Psoas muscle (tissue), 7 donors: ENCODE measurements at regions not wholly inside any gene's neighbourhood (a gene's known extent, or its start where the extent isn't known, plus 50 kb on each side); places are given as distances from the start of the nearest gene placed in this dataset.

ENCODE experiments used
- ATAC-seq, 4 donors: fragments of 200-7000 bp; cut with Tn5 transposase; one replicate each; pipeline ENCODE4 v1.9.1; 2020; ENCODE audit warnings: moderate library complexity in 3 of 4, mild to moderate bottlenecking in 2 of 4
- DNase-seq, 2 donors: peaks; one replicate each; pipeline ENCODE4 v3.0.0-alpha.2; 2020
- H3K27ac ChIP-seq: fragments of 200-600 bp; one replicate; pipeline ENCODE4 v1.8.0; 2022
- H3K27me3 ChIP-seq, 3 donors: fragments of 200-600 bp in 1 of 3; one replicate each; pipeline versions ENCODE4 v1.6.1 to v1.8.0; 2013 to 2022; ENCODE audit warnings: low read length in 2 of 3, mild to moderate bottlenecking in 2 of 3, moderate library complexity in 1 of 3; ENCODE audit not compliant: insufficient read depth in 3 of 3
- H3K36me3 ChIP-seq, 2 donors: fragments of 200-600 bp in 1 of 2; one replicate each; pipeline versions ENCODE4 v1.6.1 to v1.8.0; 2013 to 2022; ENCODE audit warnings: low read depth in 1 of 2, mild to moderate bottlenecking in 1 of 2, moderate library complexity in 1 of 2; ENCODE audit not compliant: insufficient read depth in 1 of 2
- H3K4me1 ChIP-seq: fragments of 200-600 bp; one replicate; pipeline ENCODE4 v1.8.0; 2022
- H3K4me3 ChIP-seq: fragments of 200-600 bp; one replicate; pipeline ENCODE4 v1.8.0; 2022; ENCODE audit warnings: mild to moderate bottlenecking
- H3K9me3 ChIP-seq: fragments of 200-600 bp; one replicate; pipeline ENCODE4 v1.8.0; 2022
- WGBS, 3 donors: extraction: QIAGEN DNeasy Blood & Tissue Kit; methylation state at CpG; one replicate each; pipeline versions ENCODE4 v1.1.6 to v1.1.7; 2013; 5-methylcytosine and 5-hydroxymethylcytosine counted together
- intact Hi-C, 2 donors: fragments of 100-400 bp; cut with DNase I; formaldehyde crosslinking; loops; one replicate each; pipeline versions ENCODE4 v1.11.0 to v1.14.2; 2022
- TF ChIP-seq, protein P1 (sequence below): fragments of 200-600 bp; IDR thresholded peaks from one replicate; pipeline ENCODE4 v1.8.0; 2022; ENCODE audit warnings: antibody characterized with exemption
- donor health status: healthy with polysubstance abuse.
- donor health status: DM: no; HTN: no; CAD: no; lungs with moderate emphysema.
- donor health status: Bipolar disorder and iron deficiency.
- donor health status: healthy.
- donor health status: DM: yes; HTN: yes; CAD: no.
- donor health status: DM: no; HTN: no; CAD: no.
- donor health status: DM: yes; HTN: yes; CAD: no.

DNA sequence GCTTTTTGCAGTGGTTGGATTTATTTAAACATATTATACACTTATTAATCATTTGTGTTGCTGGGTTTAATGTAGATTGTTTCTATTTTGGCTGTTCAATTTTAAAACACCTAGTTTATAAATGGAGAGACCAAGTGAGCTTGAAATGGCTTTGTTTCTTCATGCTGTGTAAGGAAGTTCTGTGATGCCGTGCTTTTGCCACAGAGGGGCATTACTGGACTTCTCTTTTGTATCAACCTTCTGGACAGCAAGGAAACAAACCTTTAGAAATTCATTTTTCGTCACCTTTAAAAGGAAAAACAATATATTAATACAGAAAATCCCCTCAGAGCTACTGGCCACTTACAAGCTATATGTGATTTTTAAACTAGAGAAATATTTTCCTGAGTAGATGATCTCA is 81.9 kb downstream of the DMRTA1 start:
- no peaks in the 10 kb centered on the region for H3K9me3 ChIP-seq
- H3K4me3 ChIP-seq = no peak overlapping the region
- ATAC-seq (peak; percentile 55 to 89 (median 65)), DNase-seq (no peak)
- TF ChIP-seq, protein P1, sequence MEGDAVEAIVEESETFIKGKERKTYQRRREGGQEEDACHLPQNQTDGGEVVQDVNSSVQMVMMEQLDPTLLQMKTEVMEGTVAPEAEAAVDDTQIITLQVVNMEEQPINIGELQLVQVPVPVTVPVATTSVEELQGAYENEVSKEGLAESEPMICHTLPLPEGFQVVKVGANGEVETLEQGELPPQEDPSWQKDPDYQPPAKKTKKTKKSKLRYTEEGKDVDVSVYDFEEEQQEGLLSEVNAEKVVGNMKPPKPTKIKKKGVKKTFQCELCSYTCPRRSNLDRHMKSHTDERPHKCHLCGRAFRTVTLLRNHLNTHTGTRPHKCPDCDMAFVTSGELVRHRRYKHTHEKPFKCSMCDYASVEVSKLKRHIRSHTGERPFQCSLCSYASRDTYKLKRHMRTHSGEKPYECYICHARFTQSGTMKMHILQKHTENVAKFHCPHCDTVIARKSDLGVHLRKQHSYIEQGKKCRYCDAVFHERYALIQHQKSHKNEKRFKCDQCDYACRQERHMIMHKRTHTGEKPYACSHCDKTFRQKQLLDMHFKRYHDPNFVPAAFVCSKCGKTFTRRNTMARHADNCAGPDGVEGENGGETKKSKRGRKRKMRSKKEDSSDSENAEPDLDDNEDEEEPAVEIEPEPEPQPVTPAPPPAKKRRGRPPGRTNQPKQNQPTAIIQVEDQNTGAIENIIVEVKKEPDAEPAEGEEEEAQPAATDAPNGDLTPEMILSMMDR = peak; percentile 66
- WGBS, 3 donors = 40 to 43% (median 41%) methylated on average over 2 of the region's 2 CpGs
- no peaks in the 10 kb centered on the region for H3K27me3 ChIP-seq
- intact Hi-C loops = loop anchor here in 1 of 2 donors (5.0 kb wide), 1 partner anchor 564 kb away; no protein-coding TSS in a partner anchor
- no peaks in the 10 kb centered on the region for H3K36me3 ChIP-seq
- H3K4me1 ChIP-seq = peaks cover 13% of the 10 kb centered on the region
- H3K27ac ChIP-seq = no peak overlapping the region

DNA sequence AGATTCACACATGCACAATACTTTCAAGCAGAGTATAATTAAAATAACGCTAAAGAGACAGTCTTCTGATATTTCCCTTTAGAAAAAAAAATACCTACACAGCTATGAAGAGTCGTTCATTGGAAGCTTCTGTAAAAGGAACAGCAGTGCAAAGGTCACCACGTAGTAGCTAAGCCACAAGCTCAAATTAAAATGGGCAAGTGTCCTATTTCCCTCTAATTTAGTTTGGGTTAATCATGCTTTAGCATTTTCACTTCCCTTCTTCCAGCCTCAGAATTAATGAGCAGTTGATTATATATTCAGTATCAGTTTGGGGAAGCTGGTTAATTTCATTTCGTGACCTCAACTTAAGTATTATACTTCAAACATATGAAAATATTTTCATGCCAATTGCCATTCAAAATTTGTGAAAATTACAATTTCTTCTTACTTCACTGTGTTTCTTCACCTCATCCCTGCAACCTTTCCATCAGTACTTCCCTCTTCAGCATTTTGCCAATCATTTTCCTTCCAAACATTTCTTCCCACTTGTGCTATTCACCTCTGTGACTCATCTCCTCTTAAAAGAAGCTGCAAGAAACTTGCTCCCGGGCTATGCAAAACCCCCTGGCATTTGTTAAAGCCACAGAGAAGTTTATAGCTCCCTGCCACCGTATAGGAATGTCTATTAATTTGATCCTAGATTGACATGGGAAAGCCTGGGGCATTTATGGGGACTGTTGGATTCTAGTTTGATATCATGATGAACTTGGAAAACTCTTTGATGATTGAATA is 83.0 kb downstream of the DMRTA1 start:
- Histone ChIP-seq H3K27me3 (no peaks in the 10 kb centered on the region), H3K27ac (no peak overlapping the region), H3K4me1 (peaks cover 13% of the 10 kb centered on the region), H3K4me3 (no peak overlapping the region), H3K9me3 (no peaks in the 10 kb centered on the region), H3K36me3 (no peaks in the 10 kb centered on the region)
- WGBS, 3 donors = 32 to 38% (median 34%) methylated on average over 6 of the region's 6 CpGs
- TF ChIP-seq, protein P1 = no peak
- peak in 3 of 4 donors; percentile 57 to 72 (median 64) for ATAC-seq
- DNase-seq = no peak
- intact Hi-C loops = loop anchor here in 1 of 2 donors (5.0 kb wide), 2 partner anchors 153 to 563 kb away; no protein-coding TSS in a partner anchor

DNA sequence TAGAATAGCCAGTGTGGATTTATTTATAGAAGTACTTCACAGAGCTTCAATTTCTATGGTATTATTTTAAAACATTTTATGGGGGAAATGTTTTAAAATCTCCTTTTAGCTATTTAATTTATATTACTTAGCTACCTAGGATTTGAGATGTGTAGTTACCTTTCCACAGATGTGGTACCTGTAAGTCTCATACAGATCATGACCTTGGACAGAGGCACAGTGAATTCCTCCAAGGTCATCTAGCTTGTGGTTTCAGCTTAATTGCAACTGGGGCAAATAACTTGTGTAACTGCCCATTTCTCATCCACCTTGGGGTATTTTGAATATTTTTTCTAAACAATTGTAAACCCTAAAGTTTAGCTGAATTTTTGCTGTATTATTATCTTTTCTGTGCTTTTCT is 89.2 kb downstream of the DMRTA1 start:
- H3K27ac ChIP-seq = no peak overlapping the region
- no peaks in the 10 kb centered on the region for H3K4me1 ChIP-seq
- H3K4me3 ChIP-seq = no peak overlapping the region
- no peaks in the 10 kb centered on the region for H3K36me3 ChIP-seq
- H3K9me3 ChIP-seq = no peaks in the 10 kb centered on the region
- ATAC-seq = no peak
- intact Hi-C loops = no loop called here
- H3K27me3 ChIP-seq = no peaks in the 10 kb centered on the region
- TF ChIP-seq, protein P1 = no peak
- no peak for DNase-seq

DNA sequence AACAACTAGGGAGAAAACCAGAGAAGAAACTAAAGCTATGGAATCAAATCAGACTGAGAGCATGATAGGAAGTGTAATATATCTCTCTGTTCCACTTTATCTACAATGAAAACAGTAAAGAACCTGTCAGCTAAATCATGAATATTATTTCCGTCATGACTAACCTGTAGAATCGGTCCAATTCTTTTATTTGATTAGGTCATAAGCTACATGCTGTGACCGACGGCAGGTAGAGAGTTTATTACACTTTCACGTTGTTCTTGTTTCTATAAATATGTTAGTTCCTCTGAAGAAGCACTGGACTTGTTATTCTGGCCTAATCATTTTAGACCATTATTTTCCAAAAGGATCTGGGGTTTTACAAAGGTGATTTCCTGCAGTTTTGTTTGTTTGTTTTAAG is 91.1 kb downstream of the DMRTA1 start:
- Histone ChIP-seq H3K9me3 (no peaks in the 10 kb centered on the region), H3K4me1 (no peaks in the 10 kb centered on the region), H3K27me3 (no peaks in the 10 kb centered on the region), H3K4me3 (no peak overlapping the region), H3K27ac (no peak overlapping the region), H3K36me3 (no peaks in the 10 kb centered on the region)
- ATAC-seq = no peak
- DNase-seq = no peak
- intact Hi-C loops = no loop called here
- TF ChIP-seq, protein P1 = no peak
- 84 to 85% (median 84%) methylated on average over 5 of the region's 5 CpGs for WGBS, 3 donors

DNA sequence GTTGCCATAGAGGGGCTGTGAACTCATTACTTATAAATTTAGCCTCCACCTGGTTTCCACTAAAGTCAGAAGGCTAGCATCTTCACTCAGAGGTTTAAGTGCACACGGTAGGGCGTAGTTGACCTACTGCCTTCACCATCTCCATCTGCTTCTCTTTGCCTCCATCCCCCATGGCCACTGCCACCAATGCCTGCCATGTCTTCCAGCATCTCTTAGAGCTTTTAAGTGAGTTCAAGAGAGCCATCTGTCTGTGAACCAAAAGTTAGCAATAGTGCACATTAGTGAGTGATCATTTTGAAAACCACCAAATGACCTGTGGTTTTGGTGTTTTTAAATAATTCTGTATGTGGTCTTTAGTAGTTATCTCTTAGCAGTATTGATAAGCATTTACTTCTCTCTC is 102.0 kb downstream of the DMRTA1 start:
- ATAC-seq = no peak
- Histone ChIP-seq H3K9me3 (peaks cover 4% of the 10 kb centered on the region), H3K27me3 (no peaks in the 10 kb centered on the region), H3K36me3 (no peaks in the 10 kb centered on the region), H3K27ac (no peak overlapping the region), H3K4me1 (no peaks in the 10 kb centered on the region), H3K4me3 (no peak overlapping the region)
- intact Hi-C loops = no loop called here
- DNase-seq = no peak
- WGBS, 3 donors = 89 to 95% (median 92%) methylated on average over 2 of the region's 2 CpGs
- TF ChIP-seq, protein P1 = no peak
